ENCODE measurements at regions not wholly inside any gene's neighbourhood (a gene's known extent, or its start where the extent isn't known, plus 50 kb on each side); places are given as distances from the start of the nearest gene placed in this dataset.

GRCh38 chr2:220821683-220822082 lies 750.4 kb downstream of the EPHA4 start:
- TF ChIP-seq FOXJ3 (CRISPR knock-in tag; IDR thresholded peaks at IDR 0.05; ENCODE audit: borderline replicate concordance): no peak
- TF ChIP-seq CTCF (IDR thresholded peaks at IDR 0.05): no peak
- TF ChIP-seq TCF7 (CRISPR knock-in tag; IDR thresholded peaks at IDR 0.05; ENCODE audit: low read depth): no peak
- TF ChIP-seq ATF3 (CRISPR knock-in tag; conservative IDR thresholded peaks at IDR 0.05): no peak
- no peak for TF ChIP-seq ATF1 (CRISPR knock-in tag; IDR thresholded peaks at IDR 0.05)
- TF ChIP-seq MAX (CRISPR knock-in tag; IDR thresholded peaks at IDR 0.05): no peak
- no peak for TF ChIP-seq CREM (CRISPR knock-in tag; IDR thresholded peaks at IDR 0.05)
- no peak for TF ChIP-seq ZNF317 (CRISPR knock-in tag; IDR thresholded peaks at IDR 0.05; ENCODE audit: borderline replicate concordance, low read depth)
- no peak for TF ChIP-seq NFATC4 (CRISPR knock-in tag; IDR thresholded peaks at IDR 0.05)
- no peak for TF ChIP-seq E2F1 (CRISPR knock-in tag; IDR thresholded peaks at IDR 0.05)
- TF ChIP-seq USF2 (CRISPR knock-in tag; IDR thresholded peaks at IDR 0.05): no peak

Measured in WTC11 (cell line).